NCI-H226 (cell line): ENCODE measurements at regions not wholly inside any gene's neighbourhood (a gene's known extent, or its start where the extent isn't known, plus 50 kb on each side); places are given as distances from the start of the nearest gene placed in this dataset.
A peak's percentile ranks its signal among the peaks of the same experiment; 100 is the strongest.
"Not testable (repeated sequence)": the region's sequence is repeated elsewhere in the genome, so short reads cannot be mapped to it uniquely, and the experiment has no call there.

Experiments
- DNase-seq: peaks from one replicate; pipeline ENCODE4 v3.0.0-alpha.2; 2015

DNA sequence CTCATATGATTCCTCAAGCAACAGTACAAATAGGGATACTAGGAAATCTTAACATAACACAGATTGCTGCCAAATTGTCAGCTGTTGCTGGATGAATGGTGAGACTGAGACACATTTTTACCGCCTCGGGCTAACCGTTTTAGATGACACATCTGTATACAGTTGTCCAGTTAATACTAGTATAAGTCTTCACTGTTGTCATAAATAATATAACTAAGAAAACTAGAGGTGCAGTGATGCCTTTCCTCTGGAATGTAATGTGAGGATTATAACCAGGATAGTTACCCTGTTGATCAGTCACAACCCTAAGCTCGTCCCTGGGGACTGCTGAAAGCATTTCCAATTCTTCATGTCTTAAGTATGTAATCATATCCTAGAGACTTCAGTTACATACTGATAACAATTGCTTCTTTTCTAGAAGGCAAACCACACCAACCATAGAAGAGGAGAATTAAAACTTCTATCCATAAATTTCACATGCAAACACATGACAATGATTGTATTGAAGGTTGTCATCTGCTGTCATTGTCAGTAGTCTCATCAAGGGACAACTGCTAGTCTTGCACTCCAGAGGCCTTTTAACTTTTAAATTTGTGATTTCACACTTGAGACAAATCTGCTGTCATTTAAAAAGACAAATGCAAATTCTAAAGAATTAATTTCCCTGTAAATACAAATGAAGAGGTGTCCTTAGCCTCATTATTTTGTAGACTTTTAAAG, 100.4 kb upstream of the SEMA3D start:
- no peak for DNase-seq

DNA sequence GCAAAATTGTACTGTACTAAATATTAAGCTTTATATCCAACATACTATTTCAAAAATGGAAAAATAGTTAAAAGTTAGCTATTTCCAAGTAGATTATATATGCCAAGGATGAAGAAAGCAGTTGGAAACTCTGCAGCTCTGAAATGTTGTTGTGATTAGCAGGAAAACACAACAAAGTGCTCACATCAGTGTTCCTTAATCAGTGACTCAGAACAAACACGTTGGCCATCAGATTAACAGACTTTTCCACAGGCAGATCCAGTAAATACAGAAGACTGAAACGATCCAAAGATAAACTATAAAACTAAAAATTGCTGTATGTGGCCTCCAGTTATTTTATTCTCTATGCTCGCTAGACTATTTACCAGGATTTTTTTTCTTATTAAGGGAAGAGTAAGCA, 99.6 kb upstream of the SEMA3D start:
- DNase-seq, result no peak

DNA sequence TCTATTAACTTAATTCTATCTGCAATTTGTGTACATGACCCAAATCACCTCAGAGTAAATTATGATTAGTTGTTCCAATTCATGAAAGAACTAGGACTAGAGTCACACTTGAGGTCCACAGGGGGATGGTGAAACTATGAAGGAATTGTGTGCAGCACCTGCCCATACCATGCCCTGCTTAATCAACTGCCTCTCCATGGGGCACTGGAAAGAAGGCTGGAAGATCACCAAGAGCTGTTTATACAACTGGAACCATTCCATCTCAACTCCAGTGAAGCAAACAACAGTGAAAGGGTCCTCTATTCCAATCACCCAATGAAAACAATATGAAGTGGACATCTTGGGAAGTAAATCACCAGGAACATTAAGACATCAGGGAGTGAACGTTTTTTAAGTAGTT, 98.7 kb upstream of the SEMA3D start:
- DNase-seq, result no peak

DNA sequence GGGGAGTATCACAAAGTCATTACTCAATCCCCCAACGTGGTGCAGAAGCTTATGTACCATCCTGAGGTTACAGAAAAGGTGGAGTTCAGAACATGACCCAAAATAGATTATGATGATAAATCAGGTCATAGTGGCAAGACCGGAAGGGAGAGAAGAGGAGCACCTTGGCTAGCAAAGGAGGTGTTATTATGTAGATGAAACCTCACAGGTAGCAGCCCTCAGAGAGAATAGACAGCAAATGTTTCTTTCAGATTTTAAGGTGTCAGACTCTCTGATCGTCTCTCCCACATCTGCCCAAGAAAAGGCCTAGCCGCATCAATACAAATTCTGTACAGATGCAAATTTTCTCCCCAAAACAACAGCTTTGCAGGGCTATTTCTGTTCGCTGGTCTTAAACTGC, 88.3 kb upstream of the SEMA3D start:
- DNase-seq, result no peak

DNA sequence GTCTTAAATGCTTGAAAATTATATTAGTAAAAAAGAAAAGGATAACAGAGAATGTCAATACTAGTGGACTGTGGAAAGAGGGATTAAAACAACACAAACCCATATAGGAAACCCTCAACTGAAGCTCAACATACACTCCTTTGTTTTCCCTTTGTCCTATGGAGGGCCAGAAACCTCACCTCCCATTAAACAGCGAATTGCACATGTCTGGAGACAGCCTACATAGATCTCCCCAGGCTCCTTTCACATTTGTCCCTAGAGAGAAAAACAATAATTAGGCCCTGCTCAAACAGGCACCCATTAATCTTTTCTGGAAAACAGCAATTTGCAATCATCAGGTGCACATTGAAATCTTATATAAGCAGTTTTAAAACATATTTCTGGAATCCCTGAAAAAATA, 87.6 kb upstream of the SEMA3D start:
- DNase-seq, result no peak

DNA sequence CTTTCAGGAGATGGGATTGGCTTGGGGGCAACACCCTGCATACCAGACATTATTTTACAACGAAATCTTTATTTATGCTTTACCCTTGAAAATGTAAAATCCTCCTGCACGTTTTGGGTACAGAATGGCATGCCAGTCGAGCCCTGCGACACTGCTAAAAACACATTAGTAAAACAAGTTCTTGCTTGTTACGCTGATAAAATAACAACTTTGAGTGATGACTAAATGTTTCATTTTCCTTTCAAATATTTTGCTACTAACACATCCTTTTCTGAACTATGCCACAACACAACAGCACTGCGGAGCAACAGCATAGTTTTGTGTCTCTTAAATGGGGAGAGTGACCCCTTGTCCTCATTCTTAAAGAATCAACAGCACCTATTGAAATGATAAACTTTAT, 76.0 kb upstream of the SEMA3D start:
- DNase-seq, result no peak

DNA sequence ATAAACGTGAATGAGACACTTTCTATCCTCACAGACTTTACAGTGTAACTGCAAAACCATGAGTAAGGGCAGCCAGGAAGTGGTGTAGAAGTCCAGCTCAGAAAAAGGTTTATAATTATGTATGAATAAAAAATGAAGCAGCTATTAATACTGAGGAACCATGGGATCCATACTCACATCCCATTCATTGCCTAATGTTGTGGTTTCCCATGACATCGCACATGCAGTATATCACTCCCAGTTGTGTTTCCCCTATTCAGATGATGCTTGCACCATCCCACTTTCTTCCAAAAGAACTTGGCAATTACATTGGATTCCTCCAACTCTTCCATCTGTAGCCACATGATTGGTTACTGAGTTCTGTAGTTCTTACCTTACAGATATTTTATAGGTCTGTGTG, 74.5 kb upstream of the SEMA3D start:
- peak; percentile 39 for DNase-seq

DNA sequence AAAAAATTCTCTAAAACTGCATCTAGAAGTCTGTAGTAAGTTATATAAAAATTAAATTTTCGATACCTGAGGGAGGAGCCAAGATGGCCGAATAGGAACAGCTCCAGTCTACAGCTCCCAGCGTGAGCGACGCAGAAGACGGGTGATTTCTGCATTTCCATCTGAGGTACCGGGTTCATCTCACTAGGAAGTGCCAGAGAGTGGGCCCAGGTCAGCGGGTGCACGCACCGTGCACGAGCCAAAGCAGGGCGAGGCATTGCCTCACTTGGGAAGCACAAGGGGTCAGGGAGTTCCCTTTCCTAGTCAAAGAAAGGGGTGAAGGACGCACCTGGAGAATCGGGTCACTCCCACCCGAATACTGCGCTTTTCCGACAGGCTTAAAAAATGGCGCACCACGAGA, 62.9 kb upstream of the SEMA3D start:
- not testable (repeated sequence) for DNase-seq

DNA sequence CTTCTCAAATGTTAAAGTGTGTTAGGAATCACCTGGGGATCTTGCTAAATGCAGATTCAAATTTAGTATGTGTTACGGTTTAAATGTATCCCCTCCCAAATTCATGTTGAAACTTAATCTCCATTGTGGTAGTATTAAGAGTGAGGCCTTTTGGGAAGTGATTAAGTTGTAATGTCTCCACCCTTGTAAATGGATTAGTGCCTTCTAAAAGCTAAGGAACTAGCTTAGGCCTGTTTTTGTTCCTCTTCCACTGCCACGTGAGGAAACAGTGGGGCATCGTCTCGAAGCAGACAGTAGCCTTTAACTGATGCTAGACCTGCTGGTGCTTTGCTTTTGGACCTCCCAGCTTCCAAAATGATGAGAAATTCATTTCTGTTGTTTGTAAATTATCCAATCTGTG, 52.3 kb upstream of the SEMA3D start:
- DNase-seq, result no peak

DNA sequence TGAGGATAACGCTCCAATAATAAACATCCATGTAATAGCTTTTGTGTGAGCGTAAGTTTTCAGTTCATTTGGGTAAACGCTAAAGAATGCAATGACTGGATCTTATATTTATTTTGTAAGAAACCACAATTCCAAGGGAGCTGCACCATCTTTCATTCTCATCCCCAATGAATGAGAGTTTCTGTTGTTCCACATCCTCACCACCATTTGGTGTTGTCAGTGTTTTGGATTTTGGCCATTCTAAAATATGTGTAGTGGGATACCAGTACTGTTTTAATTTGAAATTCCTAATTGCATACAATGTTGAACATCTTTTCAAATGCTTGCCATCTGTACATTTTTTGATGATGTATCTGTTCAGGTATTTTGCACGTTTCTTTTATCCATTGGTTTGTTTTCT, 50.9 kb upstream of the SEMA3D start:
- no peak for DNase-seq
